IPS-18a (cell line): ENCODE measurements at regions not wholly inside any gene's neighbourhood (a gene's known extent, or its start where the extent isn't known, plus 50 kb on each side); places are given as distances from the start of the nearest gene placed in this dataset.
"Not testable (repeated sequence)": the region's sequence is repeated elsewhere in the genome, so short reads cannot be mapped to it uniquely, and the experiment has no call there.

Source experiments
- H3K27ac ChIP-seq: one replicate; pipeline ENCODE4 v1.5.1; 2013; ENCODE audit warnings: low read length
- H3K27me3 ChIP-seq: one replicate; pipeline ENCODE4 v1.6.1; 2013; ENCODE audit warnings: mild to moderate bottlenecking, low read length; ENCODE audit not compliant: control insufficient read depth, insufficient read depth
- H3K36me3 ChIP-seq: one replicate; pipeline ENCODE4 v1.6.1; 2013; ENCODE audit warnings: low read depth, low read length; ENCODE audit not compliant: control insufficient read depth
- H3K4me1 ChIP-seq: one replicate; pipeline ENCODE4 v1.6.1; 2013; ENCODE audit warnings: low read depth, low read length; ENCODE audit not compliant: control insufficient read depth
- H3K4me3 ChIP-seq: one replicate; pipeline ENCODE4 v1.5.1; 2013; ENCODE audit warnings: low read length
- H3K9ac ChIP-seq: one replicate; pipeline ENCODE4 v1.6.1; 2013; ENCODE audit warnings: mild to moderate bottlenecking, low read length, moderate library complexity
- H3K9me3 ChIP-seq: one replicate; pipeline ENCODE4 v1.6.1; 2013; ENCODE audit warnings: low read depth, low read length; ENCODE audit not compliant: control insufficient read depth

DNA sequence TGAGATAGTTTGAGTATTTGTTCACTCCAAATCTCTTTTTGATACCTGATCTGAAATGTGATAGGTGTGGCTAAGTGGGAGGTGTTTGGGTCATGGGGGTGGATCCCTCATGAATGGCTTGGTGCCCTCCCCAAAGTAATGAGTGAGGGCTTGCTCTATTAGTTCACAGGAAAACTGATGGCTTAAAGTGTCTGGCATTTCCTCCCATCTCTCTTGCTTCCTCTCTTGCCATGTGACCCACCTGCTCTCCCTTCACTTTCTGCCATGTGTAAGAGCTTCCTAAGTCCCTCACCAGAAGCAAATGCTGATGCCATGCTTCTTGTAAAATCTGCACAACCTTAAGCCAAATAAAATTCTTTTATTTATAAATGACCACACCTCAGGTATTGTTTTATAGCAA lies 61.1 kb downstream of the MAD2L1 start:
- Histone ChIP-seq H3K9me3 (peaks cover 2% of the 10 kb centered on the region), H3K4me1 (no peaks in the 10 kb centered on the region), H3K27me3 (no peaks in the 10 kb centered on the region), H3K36me3 (peaks cover 26% of the 10 kb centered on the region), H3K4me3 (no peak overlapping the region), H3K9ac (no peak overlapping the region), H3K27ac (no peak overlapping the region)

DNA sequence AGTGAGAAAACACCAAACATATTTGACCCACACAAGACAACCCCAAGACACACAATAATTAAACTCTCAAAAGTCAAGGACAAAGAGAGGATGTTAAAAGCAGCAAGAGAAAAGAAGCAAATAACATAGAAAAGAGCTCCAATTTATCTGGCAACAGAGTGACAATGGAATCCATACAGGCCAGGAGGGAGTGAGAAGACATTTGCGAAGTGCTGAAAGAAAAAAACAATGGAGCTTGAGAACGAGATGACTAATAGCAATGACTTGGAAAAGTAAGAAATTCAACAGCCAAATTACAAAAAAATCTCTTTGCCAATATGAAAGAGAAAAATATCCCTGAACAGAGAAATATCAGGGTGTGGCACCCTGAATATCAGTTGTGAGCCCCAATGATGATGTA lies 61.6 kb downstream of the MAD2L1 start:
- Histone ChIP-seq H3K4me3 (no peak overlapping the region), H3K27me3 (no peaks in the 10 kb centered on the region), H3K9me3 (peaks cover 2% of the 10 kb centered on the region), H3K27ac (no peak overlapping the region), H3K9ac (no peak overlapping the region), H3K36me3 (peaks cover 30% of the 10 kb centered on the region), H3K4me1 (no peaks in the 10 kb centered on the region)

GRCh38 chr4:120004054-120004453 lies 62.6 kb downstream of the MAD2L1 start:
- H3K9ac ChIP-seq: no peak overlapping the region
- no peak overlapping the region for H3K4me3 ChIP-seq
- H3K27me3 ChIP-seq: no peaks in the 10 kb centered on the region
- H3K27ac ChIP-seq: no peak overlapping the region
- H3K36me3 ChIP-seq: peaks cover 36% of the 10 kb centered on the region
- no peaks in the 10 kb centered on the region for H3K4me1 ChIP-seq
- peaks cover 2% of the 10 kb centered on the region for H3K9me3 ChIP-seq

DNA sequence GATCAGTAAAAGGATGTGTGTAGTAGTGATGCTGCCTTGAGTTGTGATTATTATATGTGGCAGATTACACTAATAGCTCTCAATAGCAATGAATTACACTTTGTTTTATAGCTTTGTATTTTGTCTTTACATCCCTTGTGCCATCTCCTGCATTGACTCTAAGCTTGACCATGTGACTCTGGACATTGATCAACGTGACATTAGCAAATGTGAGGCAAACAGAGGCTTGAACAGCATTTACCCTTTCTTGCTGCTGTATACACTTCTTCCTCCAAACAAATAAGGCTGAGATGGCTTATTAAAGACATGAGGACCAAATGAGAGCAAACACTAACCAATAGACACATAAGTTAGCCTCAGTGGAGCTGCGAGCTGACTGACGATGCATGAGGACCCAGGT lies 63.5 kb downstream of the MAD2L1 start:
- H3K4me3 ChIP-seq: no peak overlapping the region

GRCh38 chr4:120001850-120002249 lies 64.8 kb downstream of the MAD2L1 start:
- Histone ChIP-seq H3K4me1 (no peaks in the 10 kb centered on the region), H3K9ac (no peak overlapping the region), H3K27ac (no peak overlapping the region), H3K27me3 (no peaks in the 10 kb centered on the region), H3K36me3 (peaks cover 36% of the 10 kb centered on the region), H3K4me3 (no peak overlapping the region), H3K9me3 (peaks cover 2% of the 10 kb centered on the region)

More for the DNA sequence above, 63.5 kb downstream of the MAD2L1 start:
- Histone ChIP-seq H3K27me3 (no peaks in the 10 kb centered on the region), H3K27ac (no peak overlapping the region), H3K36me3 (peaks cover 36% of the 10 kb centered on the region), H3K9me3 (peaks cover 2% of the 10 kb centered on the region), H3K4me1 (no peaks in the 10 kb centered on the region), H3K9ac (no peak overlapping the region)

DNA sequence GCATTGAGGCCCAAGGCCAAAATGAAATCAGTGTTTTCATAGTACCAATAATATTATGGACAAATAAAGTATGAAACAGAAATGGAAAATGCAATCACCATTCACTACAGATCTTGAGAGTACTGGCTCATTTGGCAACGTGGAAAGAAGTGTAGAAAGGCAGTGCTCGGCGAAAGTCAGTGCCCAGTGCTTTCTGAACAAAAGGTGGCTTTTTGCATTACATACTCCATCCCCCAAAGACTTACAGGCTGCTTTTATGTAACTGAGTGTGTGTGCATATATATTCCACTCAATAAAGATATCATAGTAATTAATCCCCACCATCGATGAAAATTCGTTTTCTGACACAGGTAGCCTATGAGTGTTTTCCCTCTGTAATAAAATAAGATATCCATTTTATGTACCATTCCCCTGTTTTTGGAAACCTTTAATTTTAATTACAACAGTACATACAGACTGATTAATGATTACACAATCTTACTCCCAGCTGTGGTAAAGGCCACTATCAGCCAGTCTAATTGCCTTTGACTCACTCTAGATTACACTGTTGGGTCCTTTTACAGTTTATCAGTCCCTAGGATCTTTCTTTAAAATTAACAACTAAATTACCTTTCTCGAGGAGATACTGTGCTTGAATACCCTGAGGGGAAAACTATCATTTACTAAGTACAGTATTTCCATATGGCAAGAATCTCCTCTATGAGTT lies 65.9 kb downstream of the MAD2L1 start:
- no peak overlapping the region for H3K4me3 ChIP-seq
- H3K9ac ChIP-seq: no peak overlapping the region
- no peaks in the 10 kb centered on the region for H3K4me1 ChIP-seq
- no peak overlapping the region for H3K27ac ChIP-seq
- H3K27me3 ChIP-seq: no peaks in the 10 kb centered on the region
- peaks cover 2% of the 10 kb centered on the region for H3K9me3 ChIP-seq
- peaks cover 36% of the 10 kb centered on the region for H3K36me3 ChIP-seq

GRCh38 chr4:119996024-119996423 lies 70.6 kb downstream of the MAD2L1 start:
- H3K9ac ChIP-seq, H3K27ac ChIP-seq, H3K27me3 ChIP-seq, H3K9me3 ChIP-seq: not testable (repeated sequence)
- H3K36me3 ChIP-seq: peaks cover 15% of the 10 kb centered on the region
- H3K4me1 ChIP-seq: peaks cover 18% of the 10 kb centered on the region
- peak overlapping the region; percentile 42 for H3K4me3 ChIP-seq

DNA sequence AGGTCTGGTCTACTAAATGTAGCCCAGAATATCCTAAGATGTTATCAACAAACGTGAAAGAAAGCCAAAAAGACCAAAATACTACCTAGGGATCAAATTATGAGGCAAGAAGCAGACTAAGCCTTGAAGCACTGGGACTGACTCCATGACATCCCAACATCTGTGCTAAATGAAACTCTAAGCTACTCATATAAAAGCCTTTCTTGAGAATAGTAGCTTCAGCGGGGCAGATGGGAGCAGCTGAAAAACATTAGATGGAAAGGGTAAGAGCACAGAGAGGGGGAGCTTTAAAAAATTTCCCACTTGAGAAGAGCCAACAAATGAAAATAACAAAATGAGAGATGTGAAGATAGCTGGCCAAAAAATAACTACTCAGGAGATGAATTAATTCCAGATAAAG lies 81.7 kb downstream of the MAD2L1 start:
- Histone ChIP-seq H3K4me1 (no peaks in the 10 kb centered on the region), H3K27me3 (no peaks in the 10 kb centered on the region), H3K4me3 (no peak overlapping the region), H3K9ac (no peak overlapping the region), H3K9me3 (no peaks in the 10 kb centered on the region), H3K36me3 (no peaks in the 10 kb centered on the region), H3K27ac (no peak overlapping the region)

GRCh38 chr4:119982756-119983155 lies 83.9 kb downstream of the MAD2L1 start:
- Histone ChIP-seq H3K9ac (no peak overlapping the region), H3K36me3 (no peaks in the 10 kb centered on the region), H3K9me3 (no peaks in the 10 kb centered on the region), H3K4me1 (no peaks in the 10 kb centered on the region), H3K27me3 (no peaks in the 10 kb centered on the region), H3K4me3 (no peak overlapping the region), H3K27ac (no peak overlapping the region)

- Histone ChIP-seq H3K27ac (no peak overlapping the region), H3K9me3 (no peaks in the 10 kb centered on the region), H3K4me1 (no peaks in the 10 kb centered on the region), H3K4me3 (no peak overlapping the region), H3K27me3 (no peaks in the 10 kb centered on the region), H3K9ac (no peak overlapping the region), H3K36me3 (no peaks in the 10 kb centered on the region)
Measured at GRCh38 chr4:119980456-119980855, 86.2 kb downstream of the MAD2L1 start.

- no peaks in the 10 kb centered on the region for H3K27me3 ChIP-seq
- no peaks in the 10 kb centered on the region for H3K9me3 ChIP-seq
- no peak overlapping the region for H3K9ac ChIP-seq
- H3K36me3 ChIP-seq: no peaks in the 10 kb centered on the region
- no peaks in the 10 kb centered on the region for H3K4me1 ChIP-seq
- no peak overlapping the region for H3K27ac ChIP-seq
- H3K4me3 ChIP-seq: no peak overlapping the region
Measured at GRCh38 chr4:119977076-119977940, 89.3 kb downstream of the MAD2L1 start.
